Gastrocnemius medialis (tissue), 4 donors: ENCODE measurements at regions not wholly inside any gene's neighbourhood (a gene's known extent, or its start where the extent isn't known, plus 50 kb on each side); places are given as distances from the start of the nearest gene placed in this dataset.

Experiments used
- ATAC-seq, 2 donors: fragments of 150-250 bp; one replicate each; pipeline ENCODE4 v1.9.1; 2016
- DNase-seq, 2 donors: peaks; one replicate each; pipeline ENCODE4 v3.0.0-alpha.2; 2019
- H3K27ac ChIP-seq, 4 donors: fragments of 200-600 bp; sonication (generic); 1 replicate in 1 of 4; 2 replicates in 3 of 4; pipeline ENCODE4 v1.5.1; 2016 to 2018; ENCODE audit warnings: mild to moderate bottlenecking in 2 of 4, moderate library complexity in 1 of 4
- H3K27me3 ChIP-seq, 3 donors: fragments of 200-600 bp; sonication (generic) in 2 of 3; 1 replicate in 1 of 3; 2 replicates in 2 of 3; pipeline versions ENCODE4 v1.5.1 to v1.6.0; 2016 to 2019; ENCODE audit warnings: mild to moderate bottlenecking in 1 of 3, moderate library complexity in 1 of 3
- H3K36me3 ChIP-seq, 2 donors: fragments of 200-600 bp; sonication (generic) in 1 of 2; one replicate each; pipeline ENCODE4 v1.5.1; 2017 to 2018
- H3K4me1 ChIP-seq, 2 donors: fragments of 200-600 bp; sonication (generic) in 1 of 2; one replicate each; pipeline ENCODE4 v1.5.1; 2016 to 2017; ENCODE audit warnings: mild to moderate bottlenecking in 2 of 2
- H3K4me3 ChIP-seq, 4 donors: fragments of 200-600 bp; sonication (generic) in 3 of 4; 1 replicate in 1 of 4; 2 replicates in 3 of 4; pipeline ENCODE4 v1.5.1; 2016 to 2019; ENCODE audit warnings: mild to moderate bottlenecking in 2 of 4
- H3K9me3 ChIP-seq, 3 donors: fragments of 200-600 bp; sonication (generic) in 2 of 3; 1 replicate in 1 of 3; 2 replicates in 2 of 3; pipeline ENCODE4 v1.5.1; 2016 to 2019
- POLR2A ChIP-seq, 2 donors: fragments of 450-650 bp; IDR thresholded peaks; one replicate each; pipeline ENCODE4 v1.6.1; 2017; ENCODE audit warnings: antibody characterized with exemption in 2 of 2, mild to moderate bottlenecking in 2 of 2, moderate library complexity in 2 of 2
- in situ Hi-C, 4 donors: fragments of 200-750 bp; cut with MboI; loops; one replicate each; pipeline versions ENCODE4 v1.15.0 to v1.8.0; 2017; ENCODE audit warnings: low sequenced_read_pairs in 4 of 4
- intact Hi-C: fragments of 100-400 bp; cut with DNase I; formaldehyde crosslinking; loops from one replicate; pipeline ENCODE4 v1.15.1; 2023; ENCODE audit warnings: low total_unique reads
- TF ChIP-seq, protein P1 (sequence below), 5 experiments: fragments of 450-650 bp in 3 of 5; fragments of 200-600 bp in 2 of 5; sonication (generic) in 2 of 5; IDR thresholded peaks in 4 of 5; conservative IDR thresholded peaks in 1 of 5; 1 replicate in 4 of 5; 2 replicates in 1 of 5; pipeline ENCODE4 v1.5.1; 2016 to 2019; ENCODE audit warnings: antibody characterized with exemption in 5 of 5, mild to moderate bottlenecking in 3 of 5, moderate library complexity in 3 of 5

DNA sequence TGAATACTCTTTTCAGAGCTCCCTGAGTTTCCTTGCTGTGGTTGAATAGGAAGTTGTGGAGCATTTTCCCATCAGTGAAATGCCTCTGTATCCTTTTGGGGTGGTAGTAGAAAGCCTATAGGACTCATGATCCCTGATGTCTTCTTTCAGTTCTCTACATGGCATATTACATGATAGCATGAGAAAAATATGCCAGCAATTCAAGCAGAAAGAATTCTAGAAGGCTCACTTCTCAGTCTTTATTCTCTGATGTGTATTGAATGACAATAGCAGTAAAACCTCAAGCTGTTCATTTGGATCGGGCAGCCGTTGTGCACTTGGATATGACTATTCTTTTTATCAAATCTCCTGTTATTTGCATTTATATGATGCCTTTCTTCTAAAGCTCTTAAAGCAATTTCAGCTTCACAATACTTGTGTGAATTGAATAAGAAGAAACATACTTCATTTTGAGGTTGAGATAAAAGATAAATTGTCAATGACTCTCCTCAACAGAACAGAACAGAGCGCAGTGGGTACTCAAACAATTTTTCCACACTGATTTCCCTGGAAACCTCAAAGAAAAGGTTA, 251.5 kb upstream of the FBXO33 start:
- in situ Hi-C loops, result no loop called here
- Histone ChIP-seq H3K27ac (no peak overlapping the region), H3K9me3 (no peaks in the 10 kb centered on the region), H3K4me3 (no peak overlapping the region), H3K27me3 (no peaks in the 10 kb centered on the region), H3K36me3 (no peaks in the 10 kb centered on the region), H3K4me1 (no peaks in the 10 kb centered on the region)
- TF ChIP-seq, protein P1, sequence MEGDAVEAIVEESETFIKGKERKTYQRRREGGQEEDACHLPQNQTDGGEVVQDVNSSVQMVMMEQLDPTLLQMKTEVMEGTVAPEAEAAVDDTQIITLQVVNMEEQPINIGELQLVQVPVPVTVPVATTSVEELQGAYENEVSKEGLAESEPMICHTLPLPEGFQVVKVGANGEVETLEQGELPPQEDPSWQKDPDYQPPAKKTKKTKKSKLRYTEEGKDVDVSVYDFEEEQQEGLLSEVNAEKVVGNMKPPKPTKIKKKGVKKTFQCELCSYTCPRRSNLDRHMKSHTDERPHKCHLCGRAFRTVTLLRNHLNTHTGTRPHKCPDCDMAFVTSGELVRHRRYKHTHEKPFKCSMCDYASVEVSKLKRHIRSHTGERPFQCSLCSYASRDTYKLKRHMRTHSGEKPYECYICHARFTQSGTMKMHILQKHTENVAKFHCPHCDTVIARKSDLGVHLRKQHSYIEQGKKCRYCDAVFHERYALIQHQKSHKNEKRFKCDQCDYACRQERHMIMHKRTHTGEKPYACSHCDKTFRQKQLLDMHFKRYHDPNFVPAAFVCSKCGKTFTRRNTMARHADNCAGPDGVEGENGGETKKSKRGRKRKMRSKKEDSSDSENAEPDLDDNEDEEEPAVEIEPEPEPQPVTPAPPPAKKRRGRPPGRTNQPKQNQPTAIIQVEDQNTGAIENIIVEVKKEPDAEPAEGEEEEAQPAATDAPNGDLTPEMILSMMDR (IDR thresholded peaks at IDR 0.05 in 4 of 5, conservative IDR thresholded peaks at IDR 0.05 in 1 of 5), result no peak
- TF ChIP-seq POLR2A (IDR thresholded peaks at IDR 0.05), result no peak
- intact Hi-C loops, result no loop called here
- ATAC-seq, result no peak
- DNase-seq, result no peak

DNA sequence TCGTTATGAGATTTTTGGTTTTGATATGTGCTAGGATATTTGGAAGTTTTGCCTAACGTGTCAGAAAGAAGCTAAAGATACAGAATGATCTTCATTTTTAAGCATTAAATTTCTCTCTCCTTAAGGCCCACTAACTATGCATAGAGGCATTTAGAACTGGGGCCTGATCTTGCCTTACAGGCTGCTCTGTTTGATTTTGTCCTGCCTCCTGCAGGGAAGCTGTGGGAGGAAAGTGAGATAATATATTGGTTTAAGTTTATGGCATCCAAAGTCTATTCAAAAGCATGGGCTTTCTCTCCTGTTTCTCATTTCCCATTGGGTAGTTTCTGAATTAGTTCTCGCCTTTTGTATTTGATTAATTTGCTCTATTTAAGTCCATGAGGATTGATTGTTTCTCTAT, 250.3 kb upstream of the FBXO33 start:
- intact Hi-C loops, result no loop called here
- in situ Hi-C loops, result no loop called here
- no peaks in the 10 kb centered on the region for H3K4me1 ChIP-seq

DNA sequence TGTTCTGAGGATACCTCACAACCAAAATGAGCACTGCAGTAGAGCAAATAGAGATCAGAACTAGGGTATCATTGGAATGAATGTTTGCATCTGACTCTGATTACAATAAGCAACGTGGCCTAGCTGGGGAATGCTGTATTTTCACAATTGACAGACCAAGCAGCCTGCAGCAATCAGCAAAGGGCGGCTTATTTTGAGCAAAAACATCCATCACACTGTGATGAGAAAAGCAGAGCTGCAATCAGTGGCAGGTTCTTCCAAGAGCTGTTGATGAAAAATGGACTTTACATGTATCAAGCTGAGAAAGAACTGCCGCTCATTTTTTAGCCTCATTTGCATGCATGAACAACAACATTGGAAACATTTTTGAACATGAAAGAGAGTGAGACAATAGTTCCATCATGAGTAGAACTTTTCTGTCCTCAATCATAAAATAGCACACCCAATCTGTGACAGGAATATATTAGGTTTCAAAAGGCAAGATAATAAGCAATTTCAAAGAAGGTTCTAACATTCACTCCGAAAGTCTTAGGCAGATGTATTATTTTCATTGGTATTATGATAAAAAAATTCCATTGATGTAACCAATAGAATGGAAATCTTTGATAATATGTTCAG, 249.7 kb upstream of the FBXO33 start:
- intact Hi-C loops, result no loop called here
- no peak overlapping the region for H3K4me3 ChIP-seq
- H3K4me1 ChIP-seq, result no peaks in the 10 kb centered on the region
- no peaks in the 10 kb centered on the region for H3K36me3 ChIP-seq
- in situ Hi-C loops, result no loop called here
- no peaks in the 10 kb centered on the region for H3K9me3 ChIP-seq
- no peak for DNase-seq
- H3K27ac ChIP-seq, result no peak overlapping the region
- no peak for TF ChIP-seq POLR2A (IDR thresholded peaks at IDR 0.05)
- TF ChIP-seq, protein P1 (IDR thresholded peaks at IDR 0.05 in 4 of 5, conservative IDR thresholded peaks at IDR 0.05 in 1 of 5), result no peak
- no peaks in the 10 kb centered on the region for H3K27me3 ChIP-seq
- ATAC-seq, result no peak

More for the DNA sequence above, 250.3 kb upstream of the FBXO33 start:
- H3K27me3 ChIP-seq, result no peaks in the 10 kb centered on the region
- DNase-seq (no peak), ATAC-seq (no peak)
- no peak overlapping the region for H3K27ac ChIP-seq
- no peaks in the 10 kb centered on the region for H3K36me3 ChIP-seq
- no peaks in the 10 kb centered on the region for H3K9me3 ChIP-seq
- no peak overlapping the region for H3K4me3 ChIP-seq
- TF ChIP-seq, protein P1 (IDR thresholded peaks at IDR 0.05 in 4 of 5, conservative IDR thresholded peaks at IDR 0.05 in 1 of 5), result no peak
- no peak for TF ChIP-seq POLR2A (IDR thresholded peaks at IDR 0.05)

DNA sequence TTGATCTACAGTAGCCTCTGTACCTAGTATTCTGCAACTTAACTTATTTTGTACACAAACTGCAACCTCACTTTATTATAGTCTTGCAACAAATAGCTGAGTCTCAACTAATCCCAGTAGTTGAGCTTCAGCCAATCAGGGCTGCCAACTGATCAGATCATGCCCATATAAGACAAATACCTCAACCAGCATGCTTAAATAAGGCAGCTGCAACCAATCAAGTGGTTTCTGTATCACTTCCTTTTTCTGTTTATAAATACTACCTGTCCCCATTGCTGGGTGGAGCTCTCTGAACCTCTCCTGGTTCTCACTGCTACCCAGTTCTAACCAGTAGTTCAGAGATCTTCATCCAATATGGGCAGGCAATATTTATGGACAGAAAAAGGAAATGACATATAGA, 248.5 kb upstream of the FBXO33 start:
- in situ Hi-C loops, result no loop called here
- H3K4me3 ChIP-seq, result no peak overlapping the region
- ATAC-seq, result no peak
- intact Hi-C loops, result no loop called here
- no peaks in the 10 kb centered on the region for H3K36me3 ChIP-seq
- H3K9me3 ChIP-seq, result no peaks in the 10 kb centered on the region
- no peaks in the 10 kb centered on the region for H3K27me3 ChIP-seq
- no peak for TF ChIP-seq POLR2A (IDR thresholded peaks at IDR 0.05)
- no peak overlapping the region for H3K27ac ChIP-seq
- H3K4me1 ChIP-seq, result no peaks in the 10 kb centered on the region
- no peak for DNase-seq

DNA sequence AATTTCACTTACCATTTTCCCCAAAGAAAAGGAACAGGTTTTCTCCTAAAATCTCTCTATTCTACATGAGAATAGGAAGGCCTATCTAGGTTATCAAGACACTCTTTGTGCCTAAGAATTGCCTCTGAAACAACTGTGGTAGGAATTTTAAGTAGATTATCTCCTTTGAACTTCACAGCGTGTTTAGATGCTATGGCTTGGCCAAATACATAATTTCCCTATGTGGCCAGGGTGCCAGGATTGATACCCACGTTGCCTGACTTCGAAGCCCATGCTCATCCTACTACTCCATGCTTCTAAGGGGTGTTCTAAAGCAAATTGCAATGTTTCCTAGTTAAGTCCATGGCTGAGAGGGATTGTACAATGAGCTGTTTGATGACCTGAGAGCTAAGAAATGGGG, 241.5 kb upstream of the FBXO33 start:
- H3K4me1 ChIP-seq, result no peaks in the 10 kb centered on the region
- H3K27me3 ChIP-seq, result no peaks in the 10 kb centered on the region
- DNase-seq (no peak), ATAC-seq (no peak)
- in situ Hi-C loops (no loop called here), intact Hi-C loops (no loop called here)
- H3K9me3 ChIP-seq, result no peaks in the 10 kb centered on the region
- no peak overlapping the region for H3K4me3 ChIP-seq
- no peak overlapping the region for H3K27ac ChIP-seq
- no peaks in the 10 kb centered on the region for H3K36me3 ChIP-seq
- TF ChIP-seq, protein P1 (IDR thresholded peaks at IDR 0.05 in 4 of 5, conservative IDR thresholded peaks at IDR 0.05 in 1 of 5), result no peak
- no peak for TF ChIP-seq POLR2A (IDR thresholded peaks at IDR 0.05)
